Stimulated activated CD8-positive, alpha-beta memory T cell treated with anti-CD3 and anti-CD28 coated beads, Interleukin-4, amount 100 ng/mL, for 24 hours (primary cell): ENCODE measurements at regions not wholly inside any gene's neighbourhood (a gene's known extent, or its start where the extent isn't known, plus 50 kb on each side); places are given as distances from the start of the nearest gene placed in this dataset.

Experiments
- DNase-seq: peaks from one replicate; pipeline ENCODE4 v3.0.0-alpha.2; 2020; ENCODE audit warnings: low read depth

- DNase-seq = no peak
These were observed 193.2 kb upstream of the KIF2A start for GRCh38 chr5:62112689-62113228.

GRCh38 chr5:62115014-62115413, 191.0 kb upstream of the KIF2A start:
- DNase-seq = no peak

GRCh38 chr5:62124266-62124665, 181.7 kb upstream of the KIF2A start:
- DNase-seq = no peak

GRCh38 chr5:62126090-62126489, 179.9 kb upstream of the KIF2A start:
- DNase-seq = no peak

GRCh38 chr5:62127098-62127736, 178.8 kb upstream of the KIF2A start:
- no peak for DNase-seq

GRCh38 chr5:62130107-62130506, 175.9 kb upstream of the KIF2A start:
- DNase-seq = no peak

- no peak for DNase-seq
These were observed 173.7 kb upstream of the KIF2A start for GRCh38 chr5:62132276-62132675.

GRCh38 chr5:62133426-62133825, 172.6 kb upstream of the KIF2A start:
- no peak for DNase-seq

GRCh38 chr5:62134811-62135210, 171.2 kb upstream of the KIF2A start:
- no peak for DNase-seq

- no peak for DNase-seq
These were observed 168.4 kb upstream of the KIF2A start for GRCh38 chr5:62137628-62138027.

GRCh38 chr5:62138607-62139006, 167.4 kb upstream of the KIF2A start:
- DNase-seq = no peak

GRCh38 chr5:62139741-62140140, 166.3 kb upstream of the KIF2A start:
- no peak for DNase-seq

GRCh38 chr5:62142351-62142750, 163.7 kb upstream of the KIF2A start:
- DNase-seq = no peak

- DNase-seq = no peak
These were observed 162.5 kb upstream of the KIF2A start for GRCh38 chr5:62143268-62144229.

- DNase-seq = no peak
These were observed 161.5 kb upstream of the KIF2A start for GRCh38 chr5:62144401-62145022.

GRCh38 chr5:62149879-62150278, 156.1 kb upstream of the KIF2A start:
- no peak for DNase-seq

GRCh38 chr5:62152394-62153087, 153.5 kb upstream of the KIF2A start:
- DNase-seq = no peak

- DNase-seq = no peak
These were observed 151.2 kb upstream of the KIF2A start for GRCh38 chr5:62154758-62155157.

GRCh38 chr5:62155988-62156387, 150.0 kb upstream of the KIF2A start:
- DNase-seq = no peak

- DNase-seq = no peak
These were observed 138.4 kb upstream of the KIF2A start for GRCh38 chr5:62167561-62168057.

GRCh38 chr5:62168506-62169281, 137.3 kb upstream of the KIF2A start:
- DNase-seq = no peak
